ENCODE measurements at regions not wholly inside any gene's neighbourhood (a gene's known extent, or its start where the extent isn't known, plus 50 kb on each side); places are given as distances from the start of the nearest gene placed in this dataset.

GRCh38 chr1:207971331-207972219 lies 60.6 kb upstream of the CD34 start:
- DNase-seq (ENCODE audit: low spot score) = no peak

GRCh38 chr1:207970329-207971233 lies 59.7 kb upstream of the CD34 start:
- DNase-seq (ENCODE audit: low spot score) = no peak

DNA sequence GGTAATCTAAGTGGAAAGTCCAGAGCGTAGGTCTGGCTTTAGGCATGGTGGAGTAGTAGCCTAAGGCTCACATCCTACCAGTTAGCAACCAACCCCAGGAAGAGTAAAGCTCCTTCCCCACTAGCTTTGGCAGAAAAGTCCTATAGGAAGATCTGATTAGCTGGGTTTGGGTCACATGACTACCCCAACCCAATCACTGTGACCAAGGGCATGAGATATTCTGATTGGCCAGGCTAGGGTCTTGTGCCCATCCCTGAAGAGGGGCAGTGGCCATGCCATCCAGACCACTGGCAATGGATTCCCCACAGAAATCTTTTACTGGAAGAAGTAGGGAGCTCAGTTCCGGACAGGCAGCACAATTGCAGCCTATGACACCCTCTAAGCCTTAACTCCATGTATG lies 58.6 kb upstream of the CD34 start:
- no peak for DNase-seq (ENCODE audit: low spot score)

DNA sequence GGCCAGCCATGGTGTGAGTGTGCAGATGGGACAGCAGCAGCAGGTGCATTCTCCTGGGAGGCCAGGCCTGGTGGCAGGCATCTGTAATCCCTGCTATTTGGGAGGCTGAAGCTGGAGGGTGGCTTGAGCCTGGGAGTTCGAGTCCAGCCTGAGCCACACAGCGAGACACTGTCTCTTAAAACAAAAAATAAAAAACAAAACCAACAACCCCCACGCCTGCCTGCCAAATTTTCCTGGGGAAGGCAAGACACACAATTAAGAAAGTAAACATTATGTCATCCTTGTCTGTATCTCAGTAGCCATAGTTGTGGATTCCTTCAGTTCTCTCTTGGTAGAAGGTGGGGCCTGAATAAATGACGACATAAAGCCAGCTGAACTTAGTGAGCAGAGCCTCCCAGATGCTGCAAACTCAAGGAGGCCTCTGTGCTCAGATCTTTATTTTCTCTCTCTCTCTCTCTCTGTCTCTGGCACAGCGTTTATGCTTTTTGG lies 57.6 kb upstream of the CD34 start:
- no peak for DNase-seq (ENCODE audit: low spot score)

GRCh38 chr1:207967703-207968102 lies 56.8 kb upstream of the CD34 start:
- no peak for DNase-seq (ENCODE audit: low spot score)

DNA sequence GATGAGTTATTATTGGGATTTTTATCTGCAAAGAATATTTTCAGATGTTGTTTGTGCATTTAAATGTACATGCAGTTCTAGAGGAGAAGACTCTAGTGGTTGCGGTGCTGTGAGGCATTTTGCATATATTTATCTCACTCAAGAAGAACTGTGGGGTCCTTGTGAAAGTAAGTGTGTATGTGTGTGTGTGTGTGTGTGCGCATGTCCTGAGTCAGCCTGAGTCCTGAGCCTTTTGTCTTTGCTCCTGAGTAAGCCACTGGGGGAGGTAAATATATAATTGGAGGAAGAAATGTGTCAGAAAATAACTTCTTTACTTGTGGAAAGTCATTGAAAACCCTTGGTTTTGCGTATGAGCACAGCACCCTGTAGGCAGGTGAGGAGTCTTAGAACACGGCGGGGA lies 55.6 kb upstream of the CD34 start:
- DNase-seq (ENCODE audit: low spot score) = no peak

- DNase-seq (ENCODE audit: low spot score) = no peak
Measured at GRCh38 chr1:207965392-207966387, 54.8 kb upstream of the CD34 start.

DNA sequence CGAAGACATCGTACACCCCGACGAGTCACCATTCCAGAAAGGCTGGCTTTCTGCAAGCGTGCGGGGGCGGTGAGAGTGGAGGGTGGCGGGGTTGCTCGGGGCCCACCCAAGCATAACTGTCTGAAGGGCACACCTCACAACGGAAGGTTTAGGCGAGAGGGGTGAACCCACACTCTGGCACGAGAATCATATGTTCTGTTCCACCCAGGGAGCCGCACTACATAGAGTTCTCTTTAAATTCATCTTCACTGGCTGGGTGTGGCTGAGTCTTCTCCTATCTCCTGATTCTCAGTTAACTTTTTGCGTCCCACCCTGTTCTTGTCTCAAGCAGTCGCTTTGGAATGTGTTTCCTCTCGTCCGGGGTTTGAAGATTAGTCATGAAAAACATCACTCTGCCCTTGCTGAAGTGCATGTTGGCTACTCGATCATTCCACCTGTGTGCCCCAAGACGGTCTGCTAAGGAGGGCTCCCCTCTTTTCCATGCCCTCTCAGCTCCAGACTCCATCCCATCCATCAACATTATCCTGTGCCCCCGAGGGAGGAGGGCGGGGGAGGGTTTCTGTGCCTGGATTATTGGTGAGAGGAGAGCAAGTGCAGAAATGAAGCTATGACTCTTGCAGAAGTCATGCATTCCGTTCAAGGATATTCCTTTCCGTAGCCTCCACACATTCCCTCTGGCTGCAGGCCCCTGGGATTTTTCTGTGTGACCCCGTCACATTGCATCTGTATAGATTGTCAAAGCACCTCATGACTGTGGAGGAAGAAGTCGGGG lies 53.5 kb upstream of the CD34 start:
- DNase-seq (ENCODE audit: low spot score) = no peak

- DNase-seq (ENCODE audit: low spot score) = peak; percentile 78
Measured at GRCh38 chr1:207963427-207964194, 52.7 kb upstream of the CD34 start.

DNA sequence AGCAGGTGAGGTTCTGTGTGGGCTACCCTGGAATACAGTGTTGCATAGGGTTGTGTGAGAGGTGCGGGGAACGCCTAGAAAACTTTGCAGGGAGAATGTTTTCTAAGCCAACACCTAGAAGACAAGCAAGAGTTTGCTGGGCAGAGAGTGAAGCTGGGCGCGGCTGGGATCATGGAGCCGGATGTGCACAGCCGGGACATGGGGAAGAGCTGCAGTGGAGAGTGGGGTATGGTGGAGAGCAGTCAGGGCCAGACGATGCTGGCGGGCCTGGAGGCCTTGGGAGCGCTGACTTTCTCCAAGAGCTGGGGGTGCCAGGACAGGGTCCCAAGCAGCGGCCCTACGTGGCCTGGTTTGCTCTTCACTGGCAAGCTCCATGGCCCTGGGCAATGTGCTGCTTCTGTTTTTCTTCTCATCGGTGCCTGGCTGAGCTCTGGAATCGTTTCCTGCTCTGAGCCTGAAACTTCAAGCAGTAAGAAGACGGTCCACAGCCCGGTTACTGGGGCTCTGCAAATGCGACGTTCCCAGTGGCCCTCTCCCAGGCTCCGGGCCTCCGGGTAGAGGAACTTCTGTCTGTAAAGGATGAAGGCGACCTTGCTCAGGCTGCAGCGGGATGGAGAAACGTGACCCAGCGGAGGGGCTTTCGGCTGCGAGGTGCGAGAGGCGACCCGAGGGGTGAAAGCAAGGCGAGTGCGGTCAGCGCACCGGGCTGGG lies 51.9 kb upstream of the CD34 start:
- no peak for DNase-seq (ENCODE audit: low spot score)

Data from CD4-positive, alpha-beta T cell treated with Interleukin-2 at 100 ng/mL for 4 hours (primary cell).